AG09319 (cell line): ENCODE measurements at regions not wholly inside any gene's neighbourhood (a gene's known extent, or its start where the extent isn't known, plus 50 kb on each side); places are given as distances from the start of the nearest gene placed in this dataset.

Experiments used
- DNase-seq: peaks from one replicate; pipeline ENCODE4 v3.0.0-alpha.2; 2010; ENCODE audit warnings: low read depth; ENCODE audit errors: extremely low read depth
- CTCF ChIP-seq: IDR thresholded peaks from 2 replicates; pipeline ENCODE4 v1.5.1; 2011; ENCODE audit warnings: low read depth, mild to moderate bottlenecking, inconsistent platforms, low read length, moderate library complexity

- TF ChIP-seq CTCF = no peak
- no peak for DNase-seq
Measured at GRCh38 chr11:127073621-127074020, 73.1 kb upstream of the KIRREL3 start.

GRCh38 chr11:127071606-127072005, 71.0 kb upstream of the KIRREL3 start:
- no peak for TF ChIP-seq CTCF
- DNase-seq = no peak

- TF ChIP-seq CTCF = no peak
- no peak for DNase-seq
Measured at GRCh38 chr11:127070808-127071207, 70.2 kb upstream of the KIRREL3 start.

DNA sequence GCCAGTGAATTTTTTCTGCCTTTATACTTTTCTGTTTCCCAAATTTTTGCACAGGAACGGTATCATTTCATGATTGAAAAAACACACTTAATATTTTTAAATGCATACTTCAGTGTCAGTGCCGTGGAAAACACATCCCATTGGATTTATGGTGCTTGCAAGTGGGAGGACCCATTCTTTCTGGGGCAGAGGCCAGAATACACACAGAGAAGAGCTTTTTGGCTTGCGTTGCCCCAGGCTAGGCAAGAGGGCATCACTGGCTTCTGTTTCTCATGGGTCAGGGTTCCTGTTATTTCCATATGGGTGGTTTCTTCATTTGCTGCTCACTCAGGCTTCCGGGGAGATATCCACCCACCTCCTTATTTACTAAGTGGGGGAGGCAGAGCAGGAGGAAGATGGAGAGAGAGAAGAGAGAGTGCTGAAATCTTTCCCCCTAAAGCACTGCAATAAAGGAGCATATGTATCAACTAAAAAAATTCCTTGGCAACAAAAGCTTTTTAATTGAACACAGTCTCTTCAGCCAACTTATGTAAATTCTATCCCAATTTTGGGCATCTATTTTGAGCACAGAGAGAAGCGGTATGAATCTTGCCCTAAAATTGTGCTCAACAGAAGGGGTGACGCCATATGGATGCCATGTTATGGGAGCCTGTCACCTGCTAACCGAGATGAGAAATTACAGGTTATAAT, 66.0 kb upstream of the KIRREL3 start:
- no peak for TF ChIP-seq CTCF
- DNase-seq = no peak

- TF ChIP-seq CTCF = no peak
- no peak for DNase-seq
Measured at GRCh38 chr11:127063241-127063640, 62.7 kb upstream of the KIRREL3 start.

DNA sequence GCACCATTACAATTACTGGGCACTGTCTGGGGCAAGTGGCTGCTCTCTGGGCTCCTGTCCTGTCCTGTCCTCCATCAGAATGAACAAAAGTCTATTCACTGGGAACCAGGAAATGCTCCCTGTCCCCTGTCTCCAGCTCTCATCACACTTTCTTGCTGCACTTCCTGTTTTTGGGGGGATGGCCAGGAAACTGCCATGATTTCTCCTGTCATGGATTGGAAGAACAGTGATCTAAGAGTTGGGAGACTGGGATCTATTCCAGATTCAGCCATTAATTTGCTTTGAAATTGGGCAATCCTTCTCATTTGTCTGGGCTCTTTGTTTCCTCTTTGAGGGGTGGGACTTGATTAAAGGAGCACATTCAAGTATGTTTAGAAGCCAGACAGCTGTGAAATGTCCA, 61.4 kb upstream of the KIRREL3 start:
- DNase-seq = no peak
- no peak for TF ChIP-seq CTCF

GRCh38 chr11:127059750-127060149, 59.2 kb upstream of the KIRREL3 start:
- TF ChIP-seq CTCF = no peak
- DNase-seq = no peak
